ENCODE measurements at regions not wholly inside any gene's neighbourhood (a gene's known extent, or its start where the extent isn't known, plus 50 kb on each side); places are given as distances from the start of the nearest gene placed in this dataset.
"Not testable (repeated sequence)": the region's sequence is repeated elsewhere in the genome, so short reads cannot be mapped to it uniquely, and the experiment has no call there.

- not testable (repeated sequence) for DNase-seq
Observed at GRCh38 chr16:21487956-21488355, 111.4 kb upstream of the METTL9 start.

GRCh38 chr16:21499046-21499445 lies 100.3 kb upstream of the METTL9 start:
- not testable (repeated sequence) for DNase-seq

- DNase-seq = not testable (repeated sequence)
Observed at GRCh38 chr16:21501223-21501868, 98.0 kb upstream of the METTL9 start.

GRCh38 chr16:21501869-21502667 lies 97.3 kb upstream of the METTL9 start:
- peak; percentile 91 for DNase-seq

GRCh38 chr16:21503574-21503920 lies 95.8 kb upstream of the METTL9 start:
- DNase-seq = not testable (repeated sequence)

- not testable (repeated sequence) for DNase-seq
Observed at GRCh38 chr16:21503941-21504832, 95.2 kb upstream of the METTL9 start.

- DNase-seq = not testable (repeated sequence)
Observed at GRCh38 chr16:21505751-21506520, 93.4 kb upstream of the METTL9 start.

GRCh38 chr16:21506857-21507456 lies 92.4 kb upstream of the METTL9 start:
- not testable (repeated sequence) for DNase-seq

- DNase-seq = not testable (repeated sequence)
Observed at GRCh38 chr16:21507631-21508305, 91.6 kb upstream of the METTL9 start.

- not testable (repeated sequence) for DNase-seq
Observed at GRCh38 chr16:21508661-21509436, 90.5 kb upstream of the METTL9 start.

GRCh38 chr16:21509437-21510086 lies 89.8 kb upstream of the METTL9 start:
- DNase-seq = not testable (repeated sequence)

- not testable (repeated sequence) for DNase-seq
Observed at GRCh38 chr16:21510869-21511255, 88.5 kb upstream of the METTL9 start.

- not testable (repeated sequence) for DNase-seq
Observed at GRCh38 chr16:21511315-21512210, 87.8 kb upstream of the METTL9 start.

- not testable (repeated sequence) for DNase-seq
Observed at GRCh38 chr16:21512280-21513192, 86.8 kb upstream of the METTL9 start.

GRCh38 chr16:21513337-21513741 lies 86.0 kb upstream of the METTL9 start:
- not testable (repeated sequence) for DNase-seq

GRCh38 chr16:21513812-21514473 lies 85.4 kb upstream of the METTL9 start:
- peak; percentile 89 for DNase-seq

GRCh38 chr16:21514474-21514840 lies 84.9 kb upstream of the METTL9 start:
- DNase-seq = not testable (repeated sequence)
